ENCODE measurements at regions not wholly inside any gene's neighbourhood (a gene's known extent, or its start where the extent isn't known, plus 50 kb on each side); places are given as distances from the start of the nearest gene placed in this dataset.

- no peak for DNase-seq (ENCODE audit: low spot score)
- ATAC-seq (ENCODE audit: low FRiP score) = no peak
Observed at GRCh38 chr10:130404476-130405055, 268.4 kb downstream of the GLRX3 start.

GRCh38 chr10:130407052-130407451, 270.9 kb downstream of the GLRX3 start:
- no peak for ATAC-seq (ENCODE audit: low FRiP score)
- no peak for TF ChIP-seq CTCF (IDR thresholded peaks at IDR 0.05)

More at GRCh38 chr10:130404476-130405055, 268.4 kb downstream of the GLRX3 start:
- TF ChIP-seq CTCF (IDR thresholded peaks at IDR 0.05) = no peak

DNA sequence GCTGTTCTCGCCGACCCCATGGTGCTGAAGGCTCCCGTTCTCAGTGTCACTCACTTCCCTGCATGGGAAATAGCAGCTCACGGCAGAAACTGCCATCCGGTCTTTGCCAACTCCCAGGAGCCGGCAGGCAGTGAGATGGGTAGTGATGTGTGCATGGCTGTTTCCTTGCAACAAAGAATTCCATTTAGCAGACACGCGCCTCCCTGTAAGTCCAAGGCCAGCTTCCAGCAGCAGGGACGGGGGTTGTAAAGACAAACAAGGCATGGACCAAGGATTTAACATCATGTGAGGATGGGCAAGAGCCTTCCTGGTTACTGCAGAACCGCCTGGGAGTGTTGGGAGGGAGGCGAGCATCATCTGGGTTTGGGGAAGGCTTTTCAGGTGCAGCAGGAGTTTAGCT, 273.1 kb downstream of the GLRX3 start:
- TF ChIP-seq CTCF (IDR thresholded peaks at IDR 0.05) = no peak
- DNase-seq (ENCODE audit: low spot score) (no peak), ATAC-seq (ENCODE audit: low FRiP score) (no peak)

More at GRCh38 chr10:130407052-130407451, 270.9 kb downstream of the GLRX3 start:
- no peak for DNase-seq (ENCODE audit: low spot score)

GRCh38 chr10:130409931-130410330, 273.7 kb downstream of the GLRX3 start:
- ATAC-seq (ENCODE audit: low FRiP score) = no peak
- TF ChIP-seq CTCF (IDR thresholded peaks at IDR 0.05) = no peak
- DNase-seq (ENCODE audit: low spot score) = no peak

- no peak for TF ChIP-seq CTCF (IDR thresholded peaks at IDR 0.05)
- DNase-seq (ENCODE audit: low spot score) (no peak), ATAC-seq (ENCODE audit: low FRiP score) (no peak)
Observed at GRCh38 chr10:130411496-130412085, 275.4 kb downstream of the GLRX3 start.

DNA sequence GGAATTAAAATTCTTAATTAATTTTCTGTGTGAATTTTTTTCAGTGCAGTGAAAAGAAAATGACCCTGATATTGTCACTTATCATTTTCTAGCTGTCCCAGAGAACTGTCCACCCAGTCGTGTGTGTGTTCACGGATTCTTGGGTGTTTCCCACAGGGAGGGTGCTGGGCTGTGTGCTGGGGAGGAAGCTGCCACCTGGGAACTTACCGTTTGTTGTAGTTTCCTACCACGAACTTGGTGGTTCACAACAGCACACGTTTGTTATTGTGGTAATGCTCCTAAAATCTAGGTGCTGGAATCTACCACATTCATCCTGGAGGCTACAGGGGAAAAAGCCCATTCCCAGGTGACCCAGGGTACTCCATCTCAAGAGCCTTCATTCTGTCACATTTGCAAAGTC, 276.1 kb downstream of the GLRX3 start:
- no peak for ATAC-seq (ENCODE audit: low FRiP score)
- TF ChIP-seq CTCF (IDR thresholded peaks at IDR 0.05) = no peak
- no peak for DNase-seq (ENCODE audit: low spot score)
